ENCODE measurements at regions not wholly inside any gene's neighbourhood (a gene's known extent, or its start where the extent isn't known, plus 50 kb on each side); places are given as distances from the start of the nearest gene placed in this dataset.
"Not testable (repeated sequence)": the region's sequence is repeated elsewhere in the genome, so short reads cannot be mapped to it uniquely, and the experiment has no call there.

DNA sequence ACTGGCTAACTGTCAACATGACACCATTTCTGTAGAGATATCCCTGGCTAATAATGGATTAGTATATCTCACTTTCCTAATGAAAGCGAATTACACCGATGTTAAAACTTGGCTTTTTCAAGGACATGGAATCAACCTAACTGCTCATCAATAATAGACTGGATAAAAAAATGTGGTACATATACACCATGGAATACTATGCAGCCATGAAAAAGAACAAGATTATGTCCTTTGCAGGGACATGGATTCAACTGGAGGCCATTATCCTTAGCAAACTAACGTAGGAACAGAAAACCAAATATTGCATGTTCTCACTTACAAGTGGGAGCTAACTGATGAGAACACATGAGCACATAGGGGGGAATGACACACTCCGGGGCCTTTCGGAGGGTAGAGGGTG lies 62.6 kb downstream of the ZIC1 start:
- no peak for DNase-seq (ENCODE audit: low spot score)

- no peak for DNase-seq (ENCODE audit: low spot score)
Measured at GRCh38 chr3:147472846-147473245, 63.7 kb downstream of the ZIC1 start.

- DNase-seq (ENCODE audit: low spot score) = no peak
Measured at GRCh38 chr3:147483145-147483544, 74.0 kb downstream of the ZIC1 start.

DNA sequence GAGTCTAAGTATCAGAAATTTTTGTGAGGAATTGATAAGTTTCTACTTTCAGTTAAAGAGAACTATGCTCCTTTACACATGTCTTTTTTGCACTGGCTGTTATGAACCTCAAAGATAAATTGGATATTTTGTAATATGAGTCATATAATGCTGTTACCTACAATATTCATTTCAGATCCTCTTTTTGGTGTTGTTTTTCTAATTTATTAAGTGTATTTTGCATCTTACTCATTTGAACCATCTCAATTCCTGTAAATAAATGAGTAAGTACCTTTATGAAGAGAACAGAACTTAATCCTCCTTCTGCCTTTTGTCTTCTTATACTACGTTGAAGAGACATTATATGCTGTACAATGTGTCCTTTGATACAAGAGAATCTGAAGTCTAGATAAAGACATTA lies 74.4 kb downstream of the ZIC1 start:
- DNase-seq (ENCODE audit: low spot score) = no peak

- no peak for DNase-seq (ENCODE audit: low spot score)
Measured at GRCh38 chr3:147493065-147493464, 83.9 kb downstream of the ZIC1 start.

DNA sequence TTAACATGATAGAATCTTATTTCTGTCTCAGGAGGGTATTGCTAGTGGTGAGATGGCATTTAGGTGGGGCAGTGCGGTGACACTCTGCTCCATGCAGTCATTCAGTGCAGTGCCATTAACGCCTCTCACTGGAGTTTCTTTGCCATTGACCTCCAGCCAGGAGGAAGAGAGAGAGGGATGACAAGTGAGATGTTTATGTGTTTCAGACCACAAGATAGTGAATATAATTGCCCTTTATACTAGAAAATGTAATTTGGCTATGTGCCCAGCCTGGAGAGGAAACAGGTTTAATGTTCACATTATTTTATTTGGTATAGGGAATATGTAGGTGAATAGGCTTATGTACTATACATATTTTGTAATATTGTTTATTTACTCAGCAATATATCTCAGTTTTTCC lies 84.5 kb downstream of the ZIC1 start:
- DNase-seq (ENCODE audit: low spot score) = no peak

- DNase-seq (ENCODE audit: low spot score) = no peak
Measured at GRCh38 chr3:147497286-147497685, 88.1 kb downstream of the ZIC1 start.

GRCh38 chr3:147507638-147508286 lies 98.6 kb downstream of the ZIC1 start:
- DNase-seq (ENCODE audit: low spot score) = no peak

- no peak for DNase-seq (ENCODE audit: low spot score)
Measured at GRCh38 chr3:147509448-147509847, 100.3 kb downstream of the ZIC1 start.

- DNase-seq (ENCODE audit: low spot score) = no peak
Measured at GRCh38 chr3:147513785-147514184, 104.6 kb downstream of the ZIC1 start.

DNA sequence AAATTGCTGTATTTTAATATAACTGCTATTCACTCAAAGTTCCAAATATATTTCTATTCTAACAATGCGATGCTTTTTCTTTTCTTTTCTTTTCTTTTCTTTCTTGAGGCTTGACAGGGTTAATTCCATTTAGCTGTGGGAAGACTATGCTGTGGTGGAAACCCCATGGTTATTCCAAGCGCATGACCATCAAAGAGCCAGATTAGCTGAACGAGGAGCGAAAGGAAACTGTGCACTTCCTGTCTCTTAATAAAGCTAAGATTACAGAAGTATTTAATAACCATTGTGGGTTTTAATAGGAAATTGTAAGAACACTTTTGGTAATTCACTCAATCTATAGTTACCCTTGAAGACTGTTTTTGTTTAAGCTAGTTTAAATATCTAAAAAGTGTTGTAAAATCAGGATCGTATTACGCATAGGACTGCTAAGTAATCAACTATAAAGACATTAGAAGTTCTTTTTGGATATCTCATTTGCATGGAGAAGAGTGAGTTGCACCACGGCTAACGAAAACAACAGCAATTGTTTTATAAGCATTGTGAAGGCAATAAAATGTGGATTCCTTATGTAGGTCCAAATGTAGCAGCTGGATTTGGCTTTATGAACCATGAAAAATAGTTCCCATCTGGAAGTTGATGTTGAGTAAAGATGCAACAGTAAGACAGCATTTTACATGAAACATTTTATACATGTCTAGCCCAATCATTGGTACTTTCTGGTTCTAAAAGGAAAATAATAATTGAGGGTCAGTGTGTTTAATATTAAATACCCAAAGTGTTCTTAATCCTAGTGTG lies 105.4 kb downstream of the ZIC1 start:
- DNase-seq (ENCODE audit: low spot score) = no peak

DNA sequence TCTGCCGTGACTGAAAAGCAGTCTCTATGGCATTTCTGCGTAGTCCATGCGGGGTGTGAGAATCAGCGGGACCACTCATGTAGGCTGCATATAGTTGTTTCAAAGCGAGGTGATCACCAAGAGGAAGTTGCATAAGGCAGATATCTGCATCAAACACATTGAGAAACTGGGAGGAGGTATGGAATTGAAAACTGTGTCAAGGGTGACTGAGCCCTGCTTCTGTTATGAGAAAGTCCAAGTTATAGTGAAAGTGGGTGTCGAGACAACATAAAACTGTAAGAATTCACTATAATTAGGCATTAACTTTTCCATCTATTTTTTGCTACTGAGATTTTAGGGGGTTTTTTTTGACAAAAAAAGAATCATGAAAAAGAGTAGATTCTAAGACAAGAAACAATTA lies 109.3 kb downstream of the ZIC1 start:
- DNase-seq (ENCODE audit: low spot score) = no peak

GRCh38 chr3:147521646-147522045 lies 112.5 kb downstream of the ZIC1 start:
- no peak for DNase-seq (ENCODE audit: low spot score)

GRCh38 chr3:147522780-147523179 lies 113.6 kb downstream of the ZIC1 start:
- DNase-seq (ENCODE audit: low spot score) = not testable (repeated sequence)

DNA sequence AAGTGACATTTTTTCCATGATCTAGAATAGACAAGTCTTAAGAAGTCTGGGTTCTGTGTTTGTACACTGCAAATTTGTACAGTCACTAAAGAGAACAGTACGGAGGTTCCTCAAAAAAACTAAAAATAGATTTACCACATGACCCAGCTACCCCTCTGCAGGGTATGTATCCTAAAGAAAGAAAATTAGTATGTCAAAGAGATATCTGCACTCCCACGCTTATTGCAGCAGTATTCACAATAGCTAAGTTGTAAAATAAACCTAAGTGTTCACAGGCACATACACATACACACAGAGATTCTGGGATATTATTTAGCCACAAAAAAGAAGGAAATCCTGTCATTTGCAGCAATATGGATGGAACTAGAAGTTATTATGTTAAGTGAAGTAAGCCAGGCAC lies 120.4 kb downstream of the ZIC1 start:
- no peak for DNase-seq (ENCODE audit: low spot score)

DNA sequence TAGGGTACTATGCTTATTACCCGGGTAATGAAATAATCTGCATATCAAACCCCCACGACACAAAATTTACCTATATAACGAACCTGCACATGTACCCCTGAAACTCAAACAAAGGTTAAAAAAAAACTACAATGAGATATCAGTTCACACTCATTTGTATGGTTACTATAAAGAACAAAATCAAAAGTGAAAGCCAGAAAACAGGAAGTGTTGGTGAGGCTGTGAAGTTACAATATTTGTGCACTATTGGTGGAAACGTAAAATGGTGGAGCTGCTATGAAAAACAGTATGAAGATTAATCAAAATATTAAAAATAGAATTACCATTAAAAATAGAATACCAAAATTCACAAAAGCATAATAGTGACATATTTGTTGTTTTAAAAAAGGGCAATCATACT lies 128.9 kb downstream of the ZIC1 start:
- no peak for DNase-seq (ENCODE audit: low spot score)

DNA sequence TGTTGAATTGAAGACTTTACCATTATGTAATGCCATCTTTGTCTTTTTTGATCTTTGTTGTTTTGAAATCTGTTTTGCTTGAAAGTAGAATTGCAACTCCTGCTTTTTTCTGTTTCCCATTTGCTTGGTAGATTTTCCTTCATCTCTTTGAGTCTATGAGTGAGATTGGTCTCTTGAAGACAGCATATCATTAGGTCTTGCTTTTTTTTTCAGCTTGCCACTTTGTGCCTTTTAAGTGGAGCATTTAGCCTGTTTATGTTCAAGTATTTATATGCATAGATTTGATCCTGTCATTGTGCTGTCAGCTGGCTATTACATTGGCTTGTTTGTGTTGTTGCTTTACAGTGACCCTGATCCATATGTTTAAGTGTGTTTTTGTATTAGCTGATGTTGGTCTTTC lies 131.8 kb downstream of the ZIC1 start:
- no peak for DNase-seq (ENCODE audit: low spot score)

GRCh38 chr3:147544290-147544689 lies 135.1 kb downstream of the ZIC1 start:
- no peak for DNase-seq (ENCODE audit: low spot score)

DNA sequence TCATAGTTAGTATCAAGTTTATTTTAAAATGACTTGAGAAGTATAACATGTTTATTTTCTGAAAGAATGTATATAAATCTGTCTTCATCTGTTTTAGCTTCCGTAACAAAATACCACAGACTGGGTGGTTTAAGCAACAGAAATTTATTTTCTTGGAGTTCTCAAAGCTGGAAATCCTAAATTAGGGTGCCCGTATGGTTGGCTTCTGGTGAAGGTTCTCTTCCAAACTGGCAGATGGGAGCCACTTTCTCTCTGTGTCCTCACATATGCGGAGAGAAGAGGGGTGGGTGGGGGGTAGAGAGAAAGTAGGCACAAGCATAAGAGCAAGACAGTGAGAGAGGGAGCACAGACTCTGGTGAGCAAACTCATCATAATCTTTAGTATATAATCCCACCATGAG lies 142.3 kb downstream of the ZIC1 start:
- no peak for DNase-seq (ENCODE audit: low spot score)

DNA sequence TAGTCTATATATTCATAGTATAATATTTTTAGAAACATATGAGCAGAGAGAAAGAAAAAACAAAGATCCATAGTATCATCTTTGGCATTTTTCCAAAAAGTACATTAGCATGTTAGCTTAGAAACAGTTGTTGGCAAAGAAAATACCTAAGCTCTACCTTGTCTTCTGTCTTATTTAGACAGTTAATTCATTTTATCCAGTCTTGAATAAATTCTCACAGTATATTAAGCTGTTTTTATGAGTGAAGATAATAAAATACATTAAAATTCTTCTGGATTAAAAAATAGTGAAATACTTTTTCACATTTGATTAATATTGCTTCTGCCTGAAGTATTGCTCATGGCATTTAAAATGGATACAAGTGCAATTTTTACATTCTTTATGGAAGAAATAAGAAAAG lies 145.2 kb downstream of the ZIC1 start:
- peak; percentile 2 for DNase-seq (ENCODE audit: low spot score)

GRCh38 chr3:147572970-147573340 lies 163.8 kb downstream of the ZIC1 start:
- DNase-seq (ENCODE audit: low spot score) = no peak

- no peak for DNase-seq (ENCODE audit: low spot score)
Measured at GRCh38 chr3:147574621-147575020, 165.5 kb downstream of the ZIC1 start.

DNA sequence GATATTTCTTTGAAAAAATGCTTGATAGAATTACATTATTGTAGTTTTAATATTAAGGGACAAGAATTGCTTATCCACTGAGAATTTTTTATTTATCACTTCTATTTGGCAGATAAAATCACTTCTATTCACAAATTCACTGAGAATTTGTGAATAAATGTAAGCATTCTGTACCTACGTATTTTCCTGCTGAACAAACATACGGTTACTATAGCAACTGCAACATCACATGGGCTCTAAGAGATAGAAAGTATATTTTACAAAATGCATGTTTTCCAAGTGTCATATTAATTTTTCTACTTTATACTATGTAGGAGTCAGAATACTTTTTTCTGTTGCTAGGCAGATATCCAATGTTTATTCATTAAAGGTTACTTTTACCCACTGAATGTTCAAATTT lies 166.2 kb downstream of the ZIC1 start:
- no peak for DNase-seq (ENCODE audit: low spot score)

DNA sequence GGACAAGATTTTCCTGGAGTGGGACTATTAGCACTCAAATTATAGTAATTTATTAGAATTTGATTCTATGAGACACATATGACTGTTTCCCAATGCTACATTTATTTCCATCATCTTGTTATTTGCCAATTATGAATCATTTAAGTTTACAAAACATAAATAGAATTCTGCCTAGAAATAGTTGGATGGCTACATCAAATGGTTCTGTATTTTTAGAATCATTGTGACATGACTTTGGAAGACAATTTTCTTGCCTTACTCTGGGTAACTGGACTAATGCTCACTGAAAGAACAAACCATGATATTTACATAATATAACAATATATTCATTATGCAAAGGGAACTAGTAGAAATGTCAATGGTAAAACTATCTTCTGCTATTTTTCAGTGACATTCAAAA lies 173.5 kb downstream of the ZIC1 start:
- no peak for DNase-seq (ENCODE audit: low spot score)

Data from umbilical cord (tissue), 1 donor.